DMS153 (cell line): ENCODE measurements at regions not wholly inside any gene's neighbourhood (a gene's known extent, or its start where the extent isn't known, plus 50 kb on each side); places are given as distances from the start of the nearest gene placed in this dataset.
A peak's percentile ranks its signal among the peaks of the same experiment; 100 is the strongest.

Experiments
- DNase-seq: peaks from one replicate; lab custom pipeline; 2025; lab: John Stamatoyannopoulos, UW

DNA sequence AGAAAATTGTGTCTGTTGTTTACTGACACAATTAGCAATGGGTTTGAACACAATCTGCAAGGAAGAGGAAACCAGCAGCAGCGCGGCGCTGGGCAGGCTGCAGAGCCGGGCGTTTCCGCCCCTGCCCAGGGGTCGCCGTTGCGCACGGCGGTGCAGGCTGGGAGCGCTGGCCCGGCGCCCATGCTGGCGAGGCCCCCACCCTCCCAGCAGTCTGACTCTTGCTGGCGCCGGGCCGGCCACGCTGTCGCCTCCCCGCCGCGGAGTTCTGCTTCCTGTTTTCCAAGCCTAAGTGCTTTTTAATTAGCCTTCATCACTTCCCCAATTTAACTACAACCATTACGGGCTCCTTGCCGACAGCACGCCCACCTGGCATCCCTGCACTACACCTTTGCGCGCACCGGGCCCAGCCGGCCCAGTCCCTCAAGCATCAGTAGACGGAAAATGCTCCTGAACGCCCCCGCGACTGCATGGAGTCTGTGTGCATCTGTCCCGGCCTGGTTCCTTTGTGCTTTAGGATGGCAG, 212.1 kb downstream of the GXYLT1 start:
- peak; percentile 97 for DNase-seq

DNA sequence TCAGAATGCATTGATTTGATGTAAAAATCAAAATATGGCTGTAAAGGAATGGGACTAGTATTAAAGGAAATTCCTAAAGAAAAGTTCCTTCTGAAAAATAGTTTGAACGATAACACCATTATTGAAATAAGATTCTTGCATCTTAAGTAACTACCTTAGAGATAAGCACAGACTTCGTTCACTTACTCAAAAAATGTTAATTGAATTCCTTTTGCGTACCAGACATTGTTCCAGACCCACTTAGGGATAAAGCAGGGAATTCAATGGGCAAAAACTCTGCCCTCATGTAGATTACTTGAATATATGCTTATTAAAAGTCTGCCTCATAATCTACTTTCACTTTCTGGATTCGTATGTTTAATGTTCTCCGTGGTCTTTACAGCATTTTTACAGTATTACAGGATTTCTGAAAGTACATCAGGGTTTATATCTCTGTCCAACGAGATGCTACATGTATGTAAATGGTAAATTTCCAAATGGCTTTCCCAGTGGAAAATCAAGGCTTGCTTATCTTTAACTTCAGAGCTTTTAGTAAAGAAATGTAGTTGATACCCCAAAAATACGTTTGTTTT, 213.7 kb downstream of the GXYLT1 start:
- no peak for DNase-seq

DNA sequence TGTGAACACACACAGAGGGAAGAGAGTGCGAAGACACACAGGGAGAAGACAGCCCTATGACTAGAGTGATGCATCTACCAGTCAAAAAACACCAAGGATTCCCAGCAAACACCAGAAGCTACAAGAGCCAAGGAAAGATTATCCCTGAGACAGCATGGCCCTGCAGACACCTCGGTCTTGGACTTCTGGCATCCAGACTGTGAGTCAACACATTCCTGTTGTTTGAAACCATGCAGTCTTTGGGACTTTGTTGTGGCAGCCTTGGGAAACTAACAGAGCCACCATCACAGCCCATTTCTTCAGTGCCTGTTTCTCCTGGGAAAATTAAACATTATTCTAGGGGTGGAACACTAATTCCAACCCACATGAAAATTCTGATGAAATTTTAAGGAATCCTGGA, 220.6 kb downstream of the GXYLT1 start:
- DNase-seq = no peak

GRCh38 chr12:41923351-41923750, 221.3 kb downstream of the GXYLT1 start:
- DNase-seq = no peak

GRCh38 chr12:41920355-41920754, 224.3 kb downstream of the GXYLT1 start:
- peak; percentile 64 for DNase-seq

GRCh38 chr12:41919526-41920261, 225.0 kb downstream of the GXYLT1 start:
- DNase-seq = peak; percentile 86

- DNase-seq = no peak
Observed at GRCh38 chr12:41919048-41919447, 225.6 kb downstream of the GXYLT1 start.

DNA sequence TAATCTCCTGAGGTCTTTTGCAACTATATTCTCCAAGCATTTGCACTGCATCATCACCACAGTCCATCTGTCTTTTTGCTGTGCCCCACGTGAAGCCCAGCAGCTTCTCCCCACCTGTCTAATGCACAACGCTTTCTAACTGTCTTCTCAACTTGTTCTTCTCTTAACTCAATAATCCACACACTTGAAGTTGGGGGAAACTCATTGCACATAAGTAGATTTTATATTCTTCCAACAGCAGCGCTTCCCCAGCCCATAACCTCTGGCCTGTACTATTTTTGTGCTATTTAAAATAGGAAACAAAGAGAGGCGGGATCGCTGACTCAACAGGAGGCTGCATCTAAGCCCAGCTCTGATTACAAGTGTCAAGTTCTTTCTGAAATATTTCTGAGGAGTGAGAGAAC, 226.7 kb downstream of the GXYLT1 start:
- peak; percentile 17 for DNase-seq

- DNase-seq = no peak
Observed at GRCh38 chr12:41917181-41917580, 227.5 kb downstream of the GXYLT1 start.

DNA sequence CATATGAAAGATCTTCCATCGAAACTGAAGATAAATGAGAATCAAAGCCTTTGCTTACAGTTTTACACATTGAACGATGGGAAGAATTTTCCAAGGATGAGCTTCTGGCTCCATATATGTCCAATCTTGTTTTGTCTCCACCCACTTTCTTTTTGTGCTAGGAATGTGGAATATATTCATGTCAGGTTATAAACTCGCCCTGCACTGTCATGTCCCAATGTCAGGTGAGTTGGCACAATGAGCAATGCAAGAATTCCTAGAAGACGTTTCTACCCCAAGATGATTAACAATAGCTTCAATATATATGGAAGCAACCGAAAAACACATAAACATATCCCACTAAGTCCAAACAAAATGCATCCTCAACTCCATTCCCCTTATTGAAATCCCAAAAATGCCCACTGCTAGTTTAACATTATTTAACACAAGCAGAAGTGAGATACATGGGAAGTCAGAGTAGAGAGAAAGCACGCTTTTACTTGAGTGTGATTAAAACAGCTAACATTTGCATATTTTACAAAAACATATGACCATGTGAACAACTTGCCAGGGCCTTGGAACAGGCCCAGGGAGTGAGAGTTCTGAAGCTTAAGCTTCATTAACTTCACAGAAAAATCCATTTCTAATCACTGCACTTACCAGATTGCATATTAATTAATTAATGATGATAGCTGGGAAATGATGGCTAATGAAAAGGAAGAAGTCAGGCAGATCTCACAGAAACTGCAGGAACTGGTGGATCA, 233.9 kb downstream of the GXYLT1 start:
- DNase-seq = no peak

DNA sequence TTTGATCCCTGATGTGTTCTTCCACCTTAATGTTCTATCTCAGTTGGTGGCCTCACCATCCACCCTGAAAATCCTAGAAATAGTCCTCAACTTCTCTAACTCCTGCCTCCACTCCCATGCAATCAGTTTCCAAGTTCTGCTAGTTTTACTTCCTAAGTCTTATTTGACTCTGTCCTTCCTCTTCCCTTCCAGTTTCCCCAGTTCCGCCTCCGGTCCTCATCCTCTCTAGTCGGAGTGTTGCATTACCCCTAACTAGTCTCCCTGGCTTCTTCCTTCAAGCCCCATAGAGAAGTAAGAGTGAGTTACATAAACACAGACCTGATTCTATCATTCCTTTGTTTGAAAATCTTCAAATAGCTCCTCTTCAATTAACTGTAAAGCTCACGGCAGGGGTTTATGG, 236.5 kb downstream of the GXYLT1 start:
- no peak for DNase-seq

GRCh38 chr12:41907550-41907949, 237.1 kb downstream of the GXYLT1 start:
- DNase-seq = no peak

- no peak for DNase-seq
Observed at GRCh38 chr12:41907021-41907420, 237.7 kb downstream of the GXYLT1 start.

- DNase-seq = no peak
Observed at GRCh38 chr12:41905759-41906297, 238.8 kb downstream of the GXYLT1 start.

GRCh38 chr12:41905073-41905758, 239.5 kb downstream of the GXYLT1 start:
- no peak for DNase-seq

- DNase-seq = no peak
Observed at GRCh38 chr12:41904041-41904440, 240.6 kb downstream of the GXYLT1 start.

DNA sequence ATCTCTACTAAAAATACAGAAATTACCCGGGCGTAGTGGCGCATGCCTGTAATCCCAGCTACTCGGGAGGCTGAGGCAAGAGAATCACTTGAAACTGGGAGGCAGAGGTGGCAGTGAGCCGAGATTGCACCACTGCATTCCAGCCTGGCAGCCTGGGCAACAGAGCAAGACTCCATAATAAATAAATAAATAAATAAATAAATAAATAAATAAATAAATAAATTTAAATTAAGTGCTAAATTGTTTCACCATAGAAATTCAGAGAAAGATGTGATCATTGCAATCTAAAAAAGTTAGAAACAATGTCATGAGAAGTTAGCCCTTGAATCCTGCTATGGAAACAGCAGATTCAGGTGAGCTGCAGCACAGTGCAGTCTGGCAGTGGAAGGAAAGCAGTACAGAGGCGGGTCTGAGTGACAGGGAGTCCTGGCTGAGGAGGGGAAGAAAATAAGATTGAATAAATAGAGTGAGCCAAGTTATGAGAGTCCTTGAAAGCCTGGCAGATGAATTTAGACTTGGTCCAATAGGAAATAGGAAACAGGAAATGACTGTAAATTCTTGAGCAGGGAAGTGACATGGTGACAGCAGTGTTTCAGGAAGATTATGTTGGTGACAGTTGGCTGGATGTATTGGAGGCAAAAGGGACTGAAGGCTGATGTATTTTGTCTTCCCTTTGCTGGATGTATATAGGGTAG, 241.5 kb downstream of the GXYLT1 start:
- DNase-seq = no peak

DNA sequence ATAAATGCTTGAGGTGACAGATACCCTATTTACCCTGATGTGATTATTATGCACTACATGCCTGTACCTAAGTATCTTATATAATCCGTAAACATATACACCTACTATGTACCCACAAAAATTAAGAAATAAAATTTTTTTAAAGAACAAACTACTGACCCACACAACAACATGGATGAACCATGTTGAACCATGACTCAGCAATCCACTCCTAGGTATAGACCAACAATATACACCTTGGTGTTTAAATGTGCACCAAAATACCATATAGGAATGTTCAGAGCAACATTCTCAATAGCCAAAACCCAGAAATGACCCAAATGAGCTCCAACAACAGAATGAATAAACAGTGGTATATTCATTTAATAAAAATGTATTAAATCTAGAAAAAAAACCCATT, 245.1 kb downstream of the GXYLT1 start:
- no peak for DNase-seq

DNA sequence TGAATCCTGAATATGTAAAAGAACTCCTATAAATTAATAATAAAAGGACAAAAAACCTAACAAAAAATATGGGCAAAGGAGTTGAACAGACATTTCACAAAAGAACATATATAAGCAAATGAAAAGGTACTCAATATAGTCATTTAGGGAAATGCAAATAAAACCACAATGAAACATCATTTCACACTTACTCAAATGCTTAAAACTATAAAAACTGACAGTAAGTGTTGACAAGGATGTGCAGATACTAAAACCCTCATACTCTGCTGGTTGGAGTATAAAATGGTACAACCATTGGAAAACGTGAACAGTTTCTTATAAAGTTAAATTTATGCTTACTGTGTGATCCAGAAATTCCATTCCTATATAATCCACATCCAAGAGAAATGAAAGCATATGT, 247.1 kb downstream of the GXYLT1 start:
- no peak for DNase-seq

DNA sequence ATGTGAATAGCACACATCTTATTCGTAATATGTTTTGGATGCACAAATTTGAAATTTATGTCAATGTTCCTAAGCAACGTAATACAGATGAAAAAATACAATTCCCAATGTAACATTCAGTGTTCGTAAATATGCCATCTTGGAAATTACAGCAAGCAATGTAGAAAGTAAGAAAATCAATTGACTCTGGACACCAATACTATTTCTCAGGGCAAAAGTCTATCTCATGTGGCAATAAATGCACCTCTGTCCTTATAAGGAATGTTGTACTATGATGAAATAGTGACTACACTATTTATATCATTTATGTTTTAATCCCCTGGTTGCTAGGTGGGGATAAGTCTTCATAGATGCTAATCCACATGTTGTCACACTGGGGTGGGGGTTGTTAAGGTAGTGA, 251.2 kb downstream of the GXYLT1 start:
- no peak for DNase-seq

DNA sequence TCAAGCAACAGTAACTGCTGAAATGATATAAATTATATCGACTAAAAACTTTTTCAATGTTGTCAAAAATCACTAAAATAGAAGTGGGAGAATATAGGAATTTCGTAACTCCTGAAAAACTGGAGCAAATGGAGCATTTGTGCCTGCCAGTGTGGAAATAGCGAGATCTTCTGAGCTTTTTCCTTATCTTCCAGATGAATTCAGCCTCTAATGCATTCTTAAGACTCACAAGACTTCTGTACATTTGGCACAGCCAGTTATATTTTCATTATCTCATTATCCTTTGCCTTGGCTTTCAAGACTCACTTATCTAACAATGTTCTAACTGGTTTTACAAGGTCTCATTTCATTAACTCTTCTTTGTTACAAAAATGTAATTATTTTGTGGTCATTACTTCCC, 252.4 kb downstream of the GXYLT1 start:
- no peak for DNase-seq

DNA sequence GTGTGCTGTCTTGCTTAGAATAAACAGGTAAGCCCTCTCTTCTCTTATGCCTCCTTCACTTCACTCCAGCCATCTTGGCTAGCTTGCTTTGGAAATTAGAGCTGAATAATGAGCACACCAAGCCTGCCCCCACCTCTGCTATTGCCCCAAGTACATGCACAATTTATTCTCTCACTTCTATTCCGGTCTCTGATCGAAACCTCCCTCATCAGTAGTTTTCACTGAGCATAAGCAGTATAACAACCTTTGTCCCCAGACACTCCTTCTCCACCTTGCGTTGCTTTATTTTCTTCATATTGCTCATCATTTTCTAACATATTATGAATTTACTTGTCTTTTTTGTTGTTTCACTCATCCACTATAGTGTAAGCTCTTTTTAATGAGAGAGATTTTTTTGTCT, 253.4 kb downstream of the GXYLT1 start:
- no peak for DNase-seq
